ENCODE measurements at regions not wholly inside any gene's neighbourhood (a gene's known extent, or its start where the extent isn't known, plus 50 kb on each side); places are given as distances from the start of the nearest gene placed in this dataset.

- Histone ChIP-seq H3K9ac (ENCODE audit: low read length in 2 of 2) (no peak overlapping the region), H3K4me3 (ENCODE audit: low read length in 2 of 2) (no peak overlapping the region), H3K4me1 (ENCODE audit: control insufficient read depth, insufficient read depth, low read length) (peaks cover 2% of the 10 kb centered on the region), H3K9me3 (ENCODE audit: control insufficient read depth in 2 of 2, low read length in 2 of 2) (no peaks in the 10 kb centered on the region), H3K27me3 (ENCODE audit: control insufficient read depth in 1 of 2, insufficient read depth in 2 of 2, low read length in 2 of 2) (no peaks in the 10 kb centered on the region), H3K27ac (ENCODE audit: low read length) (no peak overlapping the region), H3K36me3 (ENCODE audit: control insufficient read depth in 2 of 2, insufficient read depth in 2 of 2, low read length in 2 of 2) (no peaks in the 10 kb centered on the region)
These were observed 71.4 kb upstream of the MYLIP start for GRCh38 chr6:16057446-16057845.

- Histone ChIP-seq H3K4me3 (ENCODE audit: low read length in 2 of 2) (no peak overlapping the region), H3K27me3 (ENCODE audit: control insufficient read depth in 1 of 2, insufficient read depth in 2 of 2, low read length in 2 of 2) (no peaks in the 10 kb centered on the region), H3K27ac (ENCODE audit: low read length) (no peak overlapping the region), H3K9me3 (ENCODE audit: control insufficient read depth in 2 of 2, low read length in 2 of 2) (no peaks in the 10 kb centered on the region), H3K9ac (ENCODE audit: low read length in 2 of 2) (no peak overlapping the region), H3K36me3 (ENCODE audit: control insufficient read depth in 2 of 2, insufficient read depth in 2 of 2, low read length in 2 of 2) (no peaks in the 10 kb centered on the region), H3K4me1 (ENCODE audit: control insufficient read depth, insufficient read depth, low read length) (peaks cover 2% of the 10 kb centered on the region)
These were observed 72.5 kb upstream of the MYLIP start for GRCh38 chr6:16056263-16056870.

GRCh38 chr6:16055852-16056251 lies 73.0 kb upstream of the MYLIP start:
- H3K27me3 ChIP-seq (ENCODE audit: control insufficient read depth in 1 of 2, insufficient read depth in 2 of 2, low read length in 2 of 2) = no peaks in the 10 kb centered on the region
- H3K36me3 ChIP-seq (ENCODE audit: control insufficient read depth in 2 of 2, insufficient read depth in 2 of 2, low read length in 2 of 2) = no peaks in the 10 kb centered on the region
- H3K27ac ChIP-seq (ENCODE audit: low read length) = no peak overlapping the region
- peaks cover 2% of the 10 kb centered on the region for H3K4me1 ChIP-seq (ENCODE audit: control insufficient read depth, insufficient read depth, low read length)
- no peak overlapping the region for H3K9ac ChIP-seq (ENCODE audit: low read length in 2 of 2)
- H3K9me3 ChIP-seq (ENCODE audit: control insufficient read depth in 2 of 2, low read length in 2 of 2) = no peaks in the 10 kb centered on the region
- H3K4me3 ChIP-seq (ENCODE audit: low read length in 2 of 2) = no peak overlapping the region

GRCh38 chr6:16049168-16049567 lies 79.7 kb upstream of the MYLIP start:
- Histone ChIP-seq H3K4me1 (ENCODE audit: control insufficient read depth, insufficient read depth, low read length) (no peaks in the 10 kb centered on the region), H3K9me3 (ENCODE audit: control insufficient read depth in 2 of 2, low read length in 2 of 2) (no peaks in the 10 kb centered on the region), H3K27ac (ENCODE audit: low read length) (no peak overlapping the region), H3K9ac (ENCODE audit: low read length in 2 of 2) (no peak overlapping the region), H3K36me3 (ENCODE audit: control insufficient read depth in 2 of 2, insufficient read depth in 2 of 2, low read length in 2 of 2) (no peaks in the 10 kb centered on the region), H3K27me3 (ENCODE audit: control insufficient read depth in 1 of 2, insufficient read depth in 2 of 2, low read length in 2 of 2) (no peaks in the 10 kb centered on the region), H3K4me3 (ENCODE audit: low read length in 2 of 2) (no peak overlapping the region)

GRCh38 chr6:16048221-16048620 lies 80.7 kb upstream of the MYLIP start:
- no peak overlapping the region for H3K27ac ChIP-seq (ENCODE audit: low read length)
- H3K9me3 ChIP-seq (ENCODE audit: control insufficient read depth in 2 of 2, low read length in 2 of 2) = no peaks in the 10 kb centered on the region
- H3K27me3 ChIP-seq (ENCODE audit: control insufficient read depth in 1 of 2, insufficient read depth in 2 of 2, low read length in 2 of 2) = no peaks in the 10 kb centered on the region
- H3K4me3 ChIP-seq (ENCODE audit: low read length in 2 of 2) = no peak overlapping the region
- no peaks in the 10 kb centered on the region for H3K36me3 ChIP-seq (ENCODE audit: control insufficient read depth in 2 of 2, insufficient read depth in 2 of 2, low read length in 2 of 2)
- H3K4me1 ChIP-seq (ENCODE audit: control insufficient read depth, insufficient read depth, low read length) = no peaks in the 10 kb centered on the region
- H3K9ac ChIP-seq (ENCODE audit: low read length in 2 of 2) = no peak overlapping the region

GRCh38 chr6:16047435-16047990 lies 81.4 kb upstream of the MYLIP start:
- H3K9ac ChIP-seq (ENCODE audit: low read length in 2 of 2) = no peak overlapping the region
- H3K27ac ChIP-seq (ENCODE audit: low read length) = no peak overlapping the region
- H3K36me3 ChIP-seq (ENCODE audit: control insufficient read depth in 2 of 2, insufficient read depth in 2 of 2, low read length in 2 of 2) = no peaks in the 10 kb centered on the region
- H3K4me3 ChIP-seq (ENCODE audit: low read length in 2 of 2) = no peak overlapping the region
- H3K27me3 ChIP-seq (ENCODE audit: control insufficient read depth in 1 of 2, insufficient read depth in 2 of 2, low read length in 2 of 2) = no peaks in the 10 kb centered on the region
- no peaks in the 10 kb centered on the region for H3K4me1 ChIP-seq (ENCODE audit: control insufficient read depth, insufficient read depth, low read length)
- no peaks in the 10 kb centered on the region for H3K9me3 ChIP-seq (ENCODE audit: control insufficient read depth in 2 of 2, low read length in 2 of 2)

- Histone ChIP-seq H3K9ac (ENCODE audit: low read length in 2 of 2) (no peak overlapping the region), H3K4me1 (ENCODE audit: control insufficient read depth, insufficient read depth, low read length) (no peaks in the 10 kb centered on the region), H3K36me3 (ENCODE audit: control insufficient read depth in 2 of 2, insufficient read depth in 2 of 2, low read length in 2 of 2) (no peaks in the 10 kb centered on the region), H3K4me3 (ENCODE audit: low read length in 2 of 2) (no peak overlapping the region), H3K27me3 (ENCODE audit: control insufficient read depth in 1 of 2, insufficient read depth in 2 of 2, low read length in 2 of 2) (no peaks in the 10 kb centered on the region), H3K9me3 (ENCODE audit: control insufficient read depth in 2 of 2, low read length in 2 of 2) (no peaks in the 10 kb centered on the region), H3K27ac (ENCODE audit: low read length) (no peak overlapping the region)
These were observed 83.6 kb upstream of the MYLIP start for GRCh38 chr6:16045238-16045637.

GRCh38 chr6:16044211-16044643 lies 84.7 kb upstream of the MYLIP start:
- Histone ChIP-seq H3K27me3 (ENCODE audit: control insufficient read depth in 1 of 2, insufficient read depth in 2 of 2, low read length in 2 of 2) (no peaks in the 10 kb centered on the region), H3K9me3 (ENCODE audit: control insufficient read depth in 2 of 2, low read length in 2 of 2) (no peaks in the 10 kb centered on the region), H3K4me3 (ENCODE audit: low read length in 2 of 2) (no peak overlapping the region), H3K36me3 (ENCODE audit: control insufficient read depth in 2 of 2, insufficient read depth in 2 of 2, low read length in 2 of 2) (no peaks in the 10 kb centered on the region), H3K4me1 (ENCODE audit: control insufficient read depth, insufficient read depth, low read length) (no peaks in the 10 kb centered on the region), H3K27ac (ENCODE audit: low read length) (no peak overlapping the region), H3K9ac (ENCODE audit: low read length in 2 of 2) (no peak overlapping the region)

GRCh38 chr6:16043171-16044135 lies 85.4 kb upstream of the MYLIP start:
- Histone ChIP-seq H3K4me1 (ENCODE audit: control insufficient read depth, insufficient read depth, low read length) (no peaks in the 10 kb centered on the region), H3K9me3 (ENCODE audit: control insufficient read depth in 2 of 2, low read length in 2 of 2) (no peaks in the 10 kb centered on the region), H3K36me3 (ENCODE audit: control insufficient read depth in 2 of 2, insufficient read depth in 2 of 2, low read length in 2 of 2) (no peaks in the 10 kb centered on the region), H3K4me3 (ENCODE audit: low read length in 2 of 2) (no peak overlapping the region), H3K27me3 (ENCODE audit: control insufficient read depth in 1 of 2, insufficient read depth in 2 of 2, low read length in 2 of 2) (no peaks in the 10 kb centered on the region), H3K27ac (ENCODE audit: low read length) (no peak overlapping the region), H3K9ac (ENCODE audit: low read length in 2 of 2) (no peak overlapping the region)

- Histone ChIP-seq H3K4me3 (ENCODE audit: low read length in 2 of 2) (no peak overlapping the region), H3K9me3 (ENCODE audit: control insufficient read depth in 2 of 2, low read length in 2 of 2) (no peaks in the 10 kb centered on the region), H3K4me1 (ENCODE audit: control insufficient read depth, insufficient read depth, low read length) (no peaks in the 10 kb centered on the region), H3K27ac (ENCODE audit: low read length) (no peak overlapping the region), H3K36me3 (ENCODE audit: control insufficient read depth in 2 of 2, insufficient read depth in 2 of 2, low read length in 2 of 2) (no peaks in the 10 kb centered on the region), H3K27me3 (ENCODE audit: control insufficient read depth in 1 of 2, insufficient read depth in 2 of 2, low read length in 2 of 2) (no peaks in the 10 kb centered on the region), H3K9ac (ENCODE audit: low read length in 2 of 2) (no peak overlapping the region)
These were observed 86.1 kb upstream of the MYLIP start for GRCh38 chr6:16042751-16043150.

GRCh38 chr6:16041327-16041726 lies 87.6 kb upstream of the MYLIP start:
- H3K4me1 ChIP-seq (ENCODE audit: control insufficient read depth, insufficient read depth, low read length) = no peaks in the 10 kb centered on the region
- H3K9me3 ChIP-seq (ENCODE audit: control insufficient read depth in 2 of 2, low read length in 2 of 2) = no peaks in the 10 kb centered on the region
- no peaks in the 10 kb centered on the region for H3K27me3 ChIP-seq (ENCODE audit: control insufficient read depth in 1 of 2, insufficient read depth in 2 of 2, low read length in 2 of 2)
- H3K9ac ChIP-seq (ENCODE audit: low read length in 2 of 2) = no peak overlapping the region
- H3K36me3 ChIP-seq (ENCODE audit: control insufficient read depth in 2 of 2, insufficient read depth in 2 of 2, low read length in 2 of 2) = no peaks in the 10 kb centered on the region
- H3K27ac ChIP-seq (ENCODE audit: low read length) = no peak overlapping the region
- H3K4me3 ChIP-seq (ENCODE audit: low read length in 2 of 2) = no peak overlapping the region

Measured in stomach smooth muscle (tissue), 2 donors.